Parathyroid adenoma (tissue), 2 donors: ENCODE measurements at regions not wholly inside any gene's neighbourhood (a gene's known extent, or its start where the extent isn't known, plus 50 kb on each side); places are given as distances from the start of the nearest gene placed in this dataset.

Experiments used
- H2AFZ ChIP-seq: fragments of 300-600 bp; sonication (generic); one replicate; pipeline ENCODE4 v1.7.0; 2017; ENCODE audit warnings: antibody characterized with exemption, mild to moderate bottlenecking
- H3K27ac ChIP-seq: fragments of 300-600 bp; sonication (generic); one replicate; pipeline ENCODE4 v1.7.0; 2017
- H3K27me3 ChIP-seq: fragments of 300-600 bp; sonication (generic); one replicate; pipeline ENCODE4 v1.7.0; 2017; ENCODE audit warnings: low read length; ENCODE audit not compliant: control insufficient read depth, insufficient read depth
- H3K36me3 ChIP-seq: fragments of 300-600 bp; sonication (generic); one replicate; pipeline ENCODE4 v1.7.0; 2017; ENCODE audit warnings: low read length; ENCODE audit not compliant: control insufficient read depth, insufficient read depth
- H3K4me1 ChIP-seq: fragments of 300-600 bp; sonication (generic); one replicate; pipeline ENCODE4 v1.7.0; 2017; ENCODE audit warnings: control low read depth
- H3K4me2 ChIP-seq: fragments of 300-600 bp; sonication (generic); one replicate; pipeline ENCODE4 v1.7.0; 2017; ENCODE audit warnings: low read length
- H3K4me3 ChIP-seq: fragments of 300-600 bp; sonication (generic); one replicate; pipeline ENCODE4 v1.7.0; 2017; ENCODE audit warnings: low read depth, low read length
- H3K79me2 ChIP-seq: fragments of 300-600 bp; sonication (generic); one replicate; pipeline ENCODE4 v1.7.0; 2017; ENCODE audit warnings: control low read depth
- H3K9ac ChIP-seq: fragments of 300-600 bp; sonication (generic); one replicate; pipeline ENCODE4 v1.7.0; 2017; ENCODE audit warnings: mild to moderate bottlenecking
- H3K9me3 ChIP-seq: fragments of 300-600 bp; sonication (generic); one replicate; pipeline ENCODE4 v1.7.0; 2017; ENCODE audit warnings: low read length; ENCODE audit not compliant: control insufficient read depth
- CTCF ChIP-seq: fragments of 300-600 bp; sonication (generic); IDR thresholded peaks from one replicate; pipeline ENCODE4 v1.7.0; 2017; ENCODE audit warnings: antibody characterized with exemption, mild to moderate bottlenecking
- donor health status: primary hyperparathyroidism.

DNA sequence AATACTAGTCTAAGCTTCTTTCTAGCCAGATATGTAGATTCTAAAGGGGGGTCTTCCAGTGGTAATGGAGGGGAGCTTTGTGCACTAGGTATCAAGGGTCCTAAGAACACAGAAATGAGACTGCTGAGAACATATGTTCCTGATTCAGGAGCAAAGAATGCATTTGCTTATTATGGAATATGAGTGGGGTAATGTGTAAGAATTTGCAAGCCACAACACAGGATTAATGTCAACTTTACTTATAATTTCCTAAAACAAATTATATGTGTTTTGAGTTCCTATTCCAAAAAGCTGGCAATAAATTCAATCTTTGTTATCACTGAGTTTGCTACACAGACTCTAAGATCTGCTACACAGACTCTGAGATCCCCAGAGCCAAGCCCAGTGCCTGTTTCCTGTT lies 357.0 kb upstream of the PTBP2 start:
- no peak overlapping the region for H2AFZ ChIP-seq
- H3K27me3 ChIP-seq = no peaks in the 10 kb centered on the region
- no peak for TF ChIP-seq CTCF
- no peaks in the 10 kb centered on the region for H3K9me3 ChIP-seq
- no peaks in the 10 kb centered on the region for H3K36me3 ChIP-seq
- H3K4me1 ChIP-seq = no peaks in the 10 kb centered on the region
- H3K79me2 ChIP-seq = no peaks in the 10 kb centered on the region
- H3K9ac ChIP-seq = no peak overlapping the region
- H3K27ac ChIP-seq = no peak overlapping the region
- no peak overlapping the region for H3K4me3 ChIP-seq
- H3K4me2 ChIP-seq = no peak overlapping the region

DNA sequence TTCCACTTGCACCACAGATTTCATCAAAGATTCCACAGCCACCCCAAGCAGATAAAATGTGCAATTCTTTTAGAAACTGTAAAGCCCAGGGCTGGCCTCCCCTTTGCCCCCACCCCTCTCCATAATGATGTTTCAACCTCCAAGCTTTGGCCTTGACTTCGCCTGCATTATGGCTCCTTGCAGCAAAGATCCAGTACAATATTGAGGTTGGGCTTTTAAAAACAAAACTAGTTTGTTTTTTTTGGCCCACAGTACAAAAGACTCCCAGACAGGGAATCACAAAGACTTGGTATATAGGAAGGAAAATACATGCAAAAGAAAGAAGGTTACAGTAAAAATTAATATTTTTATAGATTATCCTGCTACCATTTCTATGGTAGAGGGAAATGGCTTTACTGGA lies 356.5 kb upstream of the PTBP2 start:
- Histone ChIP-seq H3K27ac (no peak overlapping the region), H3K9ac (no peak overlapping the region), H3K4me2 (no peak overlapping the region), H3K27me3 (no peaks in the 10 kb centered on the region), H3K4me1 (no peaks in the 10 kb centered on the region), H3K79me2 (no peaks in the 10 kb centered on the region), H2AFZ (no peak overlapping the region), H3K9me3 (no peaks in the 10 kb centered on the region), H3K36me3 (no peaks in the 10 kb centered on the region), H3K4me3 (no peak overlapping the region)
- no peak for TF ChIP-seq CTCF

- H3K27me3 ChIP-seq = no peaks in the 10 kb centered on the region
- H2AFZ ChIP-seq = no peak overlapping the region
- no peak for TF ChIP-seq CTCF
- H3K9ac ChIP-seq = no peak overlapping the region
- H3K4me1 ChIP-seq = no peaks in the 10 kb centered on the region
- H3K27ac ChIP-seq = no peak overlapping the region
- no peak overlapping the region for H3K4me3 ChIP-seq
- no peak overlapping the region for H3K4me2 ChIP-seq
- H3K79me2 ChIP-seq = no peaks in the 10 kb centered on the region
- no peaks in the 10 kb centered on the region for H3K9me3 ChIP-seq
- H3K36me3 ChIP-seq = no peaks in the 10 kb centered on the region
Observed at GRCh38 chr1:96365596-96366390, 355.8 kb upstream of the PTBP2 start.

DNA sequence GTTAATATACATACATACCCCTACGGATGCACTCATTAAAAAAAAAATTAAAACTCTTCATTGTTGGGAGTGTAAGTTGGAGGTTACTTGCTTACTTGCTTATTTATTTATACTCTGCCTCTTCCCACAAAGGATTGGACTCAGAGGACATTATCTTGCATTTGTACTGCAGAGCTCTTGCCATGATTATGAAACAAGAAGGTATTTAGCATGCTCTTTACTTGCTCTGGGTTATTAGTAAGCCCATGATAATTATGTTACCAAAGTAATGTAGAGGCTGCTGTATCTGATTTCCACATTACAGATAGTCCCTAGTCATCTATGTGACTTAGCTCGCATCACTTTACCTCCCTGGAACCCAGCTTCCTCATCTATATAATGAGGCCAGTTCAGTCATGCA lies 355.1 kb upstream of the PTBP2 start:
- no peaks in the 10 kb centered on the region for H3K27me3 ChIP-seq
- H3K36me3 ChIP-seq = no peaks in the 10 kb centered on the region
- no peak overlapping the region for H3K4me3 ChIP-seq
- no peak for TF ChIP-seq CTCF
- H3K27ac ChIP-seq = no peak overlapping the region
- H2AFZ ChIP-seq = no peak overlapping the region
- no peaks in the 10 kb centered on the region for H3K9me3 ChIP-seq
- no peak overlapping the region for H3K4me2 ChIP-seq
- no peak overlapping the region for H3K9ac ChIP-seq
- no peaks in the 10 kb centered on the region for H3K79me2 ChIP-seq
- no peaks in the 10 kb centered on the region for H3K4me1 ChIP-seq

DNA sequence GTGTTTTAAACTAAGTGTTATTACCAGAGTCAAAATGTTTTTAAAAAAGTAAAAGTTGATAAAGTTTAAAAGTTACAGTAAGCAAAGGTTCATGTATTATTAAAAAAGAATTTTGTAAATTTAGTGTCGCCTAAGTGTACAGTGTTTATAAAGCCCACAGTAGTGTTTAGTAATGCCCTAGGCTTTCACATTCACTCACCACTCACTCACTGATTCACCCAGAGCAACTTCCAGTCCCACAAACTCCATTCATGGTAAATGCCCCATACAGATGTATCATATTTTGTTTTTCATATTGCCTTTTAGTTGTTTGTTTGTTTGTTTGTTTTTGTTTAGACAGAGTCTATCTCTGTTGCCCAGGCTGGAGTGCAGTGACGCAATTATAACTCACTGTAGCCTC lies 353.8 kb upstream of the PTBP2 start:
- H3K4me3 ChIP-seq = no peak overlapping the region
- no peak for TF ChIP-seq CTCF
- H3K27ac ChIP-seq = no peak overlapping the region
- H3K9me3 ChIP-seq = no peaks in the 10 kb centered on the region
- H3K36me3 ChIP-seq = no peaks in the 10 kb centered on the region
- H3K4me1 ChIP-seq = no peaks in the 10 kb centered on the region
- H2AFZ ChIP-seq = no peak overlapping the region
- H3K79me2 ChIP-seq = no peaks in the 10 kb centered on the region
- H3K4me2 ChIP-seq = no peak overlapping the region
- H3K27me3 ChIP-seq = no peaks in the 10 kb centered on the region
- no peak overlapping the region for H3K9ac ChIP-seq
